CD4-positive, alpha-beta T cell (primary cell): ENCODE measurements at regions not wholly inside any gene's neighbourhood (a gene's known extent, or its start where the extent isn't known, plus 50 kb on each side); places are given as distances from the start of the nearest gene placed in this dataset.

Source experiments
- ATAC-seq: fragments of 200-7000 bp; cut with Tn5 transposase; one replicate; pipeline ENCODE4 v1.10.0; 2022; ENCODE audit warnings: mild to moderate bottlenecking; ENCODE audit not compliant: poor library complexity
- CTCF ChIA-PET: fragments of 350-600 bp; sonication (Branson Sonifier 250); formaldehyde crosslinking; loops from one replicate; lab custom pipeline; 2021; ENCODE audit warnings: antibody characterized with exemption, inconsistent platforms; lab: Charles Lee
- POLR2A ChIA-PET: fragments of 350-600 bp; sonication (Branson Sonifier 250); formaldehyde crosslinking; loops from one replicate; lab custom pipeline; 2021; ENCODE audit warnings: antibody characterized with exemption, inconsistent platforms; lab: Charles Lee
- DNase-seq, 14 experiments: peaks; one replicate each; pipeline ENCODE4 v3.0.0-alpha.2; 2013 to 2020; ENCODE audit warnings: mixed read lengths in 2 of 14
- H3K27ac ChIP-seq, 2 donors: one replicate each; pipeline versions ENCODE4 v1.5.1 to v1.7.0; 2013; ENCODE audit warnings: low read length in 2 of 2, low read depth in 1 of 2, mild to moderate bottlenecking in 1 of 2
- H3K27me3 ChIP-seq, 2 experiments: 1 replicate in 1 of 2; 2 replicates in 1 of 2; pipeline versions ENCODE4 v1.6.1 to v1.7.0; 2013; ENCODE audit warnings: low read length in 2 of 2, control low read depth in 1 of 2, mild to moderate bottlenecking in 1 of 2, moderate library complexity in 1 of 2; ENCODE audit not compliant: insufficient read depth in 2 of 2, control insufficient read depth in 1 of 2
- H3K36me3 ChIP-seq: one replicate; pipeline ENCODE4 v1.6.1; 2013; ENCODE audit warnings: low read length, control low read depth; ENCODE audit not compliant: insufficient read depth
- H3K4me1 ChIP-seq: one replicate; pipeline ENCODE4 v1.6.1; 2013; ENCODE audit warnings: low read length, control low read depth; ENCODE audit not compliant: insufficient read depth
- H3K4me3 ChIP-seq: one replicate; pipeline ENCODE4 v1.5.1; 2013; ENCODE audit warnings: mild to moderate bottlenecking, low read length, moderate library complexity
- H3K9me3 ChIP-seq, 2 experiments: 1 replicate in 1 of 2; 2 replicates in 1 of 2; pipeline versions ENCODE4 v1.6.1 to v1.7.0; 2013; ENCODE audit warnings: low read length in 2 of 2, mild to moderate bottlenecking in 2 of 2, control low read depth in 1 of 2, moderate library complexity in 1 of 2; ENCODE audit not compliant: control insufficient read depth in 1 of 2, insufficient read depth in 1 of 2
- H3K27ac Mint-ChIP-seq: one replicate; pipeline ENCODE4 v1.8.0; 2020; ENCODE audit warnings: mixed read lengths
- H3K27me3 Mint-ChIP-seq: one replicate; pipeline ENCODE4 v1.8.0; 2021; ENCODE audit warnings: mixed read lengths
- H3K36me3 Mint-ChIP-seq: one replicate; pipeline ENCODE4 v1.8.0; 2021; ENCODE audit warnings: low read depth, mixed read lengths
- H3K4me1 Mint-ChIP-seq: one replicate; pipeline ENCODE4 v1.8.0; 2021; ENCODE audit warnings: low read depth, mixed read lengths
- H3K4me3 Mint-ChIP-seq: one replicate; pipeline ENCODE4 v1.8.0; 2020; ENCODE audit warnings: mild to moderate bottlenecking, mixed read lengths
- H3K9me3 Mint-ChIP-seq: one replicate; pipeline ENCODE4 v1.8.0; 2020; ENCODE audit warnings: mixed read lengths
- CTCF ChIP-seq: fragments of 200-600 bp; IDR thresholded peaks from one replicate; pipeline ENCODE4 v1.8.0; 2022; ENCODE audit warnings: antibody characterized with exemption, mild to moderate bottlenecking
- intact Hi-C, 2 experiments: fragments of 100-400 bp; cut with DNase I in 1 of 2; cut with micrococcal nuclease in 1 of 2; formaldehyde crosslinking; loops; one replicate each; pipeline versions ENCODE4 v1.15.1 to v1.9.0; 2023 to 2025; cut with DNase I, micrococcal nuclease

- intact Hi-C loops, result no loop called here
- TF ChIP-seq CTCF, result no peak
- Histone ChIP-seq H3K4me1 (no peaks in the 10 kb centered on the region), H3K36me3 (no peaks in the 10 kb centered on the region), H3K9me3 (no peaks in the 10 kb centered on the region), H3K27ac (no peak overlapping the region), H3K27me3 (no peaks in the 10 kb centered on the region), H3K4me3 (no peak overlapping the region)
- H3K27ac Mint-ChIP-seq, result no peak overlapping the region
- H3K27me3 Mint-ChIP-seq, result no peaks in the 10 kb centered on the region
- no peak overlapping the region for H3K4me3 Mint-ChIP-seq
- no peak for DNase-seq
- no peaks in the 10 kb centered on the region for H3K4me1 Mint-ChIP-seq
- no peak for ATAC-seq
- ChIA-PET POLR2A (no interaction called here), CTCF (no interaction called here)
- H3K36me3 Mint-ChIP-seq, result no peaks in the 10 kb centered on the region
- peaks cover 5% of the 10 kb centered on the region for H3K9me3 Mint-ChIP-seq
Observed at GRCh38 chr10:36116040-36116439, 473.9 kb upstream of the FZD8 start.

DNA sequence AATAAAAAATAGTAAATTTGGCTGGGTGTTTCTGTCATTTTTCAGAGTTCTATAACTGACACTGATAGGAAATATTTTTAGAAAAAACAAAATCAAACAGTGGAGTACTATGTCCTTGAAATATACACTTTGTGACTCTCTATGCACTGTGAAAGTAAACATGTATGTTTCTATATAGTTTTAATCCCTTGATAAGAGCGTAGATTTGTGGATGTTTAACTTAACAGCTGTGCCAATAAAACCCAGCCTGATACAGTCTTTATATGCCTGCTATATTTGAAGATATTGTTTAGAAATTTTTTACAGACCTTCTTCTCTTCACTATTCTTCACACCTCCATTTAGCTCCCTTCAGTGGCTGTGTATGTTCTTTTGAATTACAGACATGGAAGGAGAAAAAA, 473.3 kb upstream of the FZD8 start:
- H3K36me3 ChIP-seq, result no peaks in the 10 kb centered on the region
- Mint-ChIP-seq H3K9me3 (peaks cover 5% of the 10 kb centered on the region), H3K27ac (no peak overlapping the region), H3K27me3 (no peaks in the 10 kb centered on the region), H3K36me3 (no peaks in the 10 kb centered on the region), H3K4me1 (no peaks in the 10 kb centered on the region), H3K4me3 (no peak overlapping the region)
- no peak for DNase-seq
- no peaks in the 10 kb centered on the region for H3K4me1 ChIP-seq
- intact Hi-C loops, result no loop called here
- H3K9me3 ChIP-seq, result no peaks in the 10 kb centered on the region
- H3K4me3 ChIP-seq, result no peak overlapping the region
- H3K27me3 ChIP-seq, result no peaks in the 10 kb centered on the region
- no peak for ATAC-seq
- POLR2A ChIA-PET, result no interaction called here
- H3K27ac ChIP-seq, result no peak overlapping the region
- CTCF ChIA-PET, result no interaction called here
- TF ChIP-seq CTCF, result no peak

- Histone ChIP-seq H3K9me3 (no peaks in the 10 kb centered on the region), H3K27ac (no peak overlapping the region), H3K27me3 (no peaks in the 10 kb centered on the region), H3K4me3 (no peak overlapping the region), H3K36me3 (no peaks in the 10 kb centered on the region), H3K4me1 (no peaks in the 10 kb centered on the region)
- no peak for TF ChIP-seq CTCF
- ATAC-seq (no peak), DNase-seq (no peak)
- Mint-ChIP-seq H3K36me3 (no peaks in the 10 kb centered on the region), H3K4me1 (no peaks in the 10 kb centered on the region), H3K4me3 (no peak overlapping the region), H3K27me3 (no peaks in the 10 kb centered on the region), H3K27ac (no peak overlapping the region), H3K9me3 (peaks cover 4% of the 10 kb centered on the region)
- ChIA-PET POLR2A (no interaction called here), CTCF (no interaction called here)
- intact Hi-C loops, result no loop called here
Observed at GRCh38 chr10:36114913-36115312, 472.8 kb upstream of the FZD8 start.
